HG03066 (cell line): ENCODE measurements at regions not wholly inside any gene's neighbourhood (a gene's known extent, or its start where the extent isn't known, plus 50 kb on each side); places are given as distances from the start of the nearest gene placed in this dataset.
"Not testable (repeated sequence)": the region's sequence is repeated elsewhere in the genome, so short reads cannot be mapped to it uniquely, and the experiment has no call there.

Experiments used
- ATAC-seq: cut with Tn5 transposase; IDR thresholded peaks from one replicate; pipeline ENCODE4 v1.9.1; 2021; ENCODE audit warnings: low read depth; ENCODE audit not compliant: unreplicated experiment

GRCh38 chr6:141521440-141521839 is 611.3 kb upstream of the GJE1 start:
- no peak for ATAC-seq

DNA sequence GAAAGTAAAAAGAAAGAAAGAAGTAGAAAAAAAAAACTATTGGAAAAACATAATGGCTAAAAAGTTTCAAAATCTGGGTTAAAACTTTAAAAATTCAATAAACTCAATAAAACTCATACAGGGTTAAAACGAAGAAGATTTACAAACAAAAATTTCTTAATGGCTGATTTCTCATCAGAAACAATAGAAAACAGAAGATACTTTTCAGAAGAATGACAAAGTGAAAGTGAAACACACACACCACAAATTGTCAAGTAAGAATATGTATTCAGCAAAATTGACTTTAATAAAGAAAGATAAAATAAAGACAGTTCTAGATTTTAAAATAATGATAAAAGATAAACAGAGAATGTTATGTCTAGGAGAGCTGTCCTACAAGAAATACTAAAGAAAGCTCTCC is 618.9 kb upstream of the GJE1 start:
- no peak for ATAC-seq

- ATAC-seq, result no peak
These were observed 621.9 kb upstream of the GJE1 start for GRCh38 chr6:141510803-141511202.

DNA sequence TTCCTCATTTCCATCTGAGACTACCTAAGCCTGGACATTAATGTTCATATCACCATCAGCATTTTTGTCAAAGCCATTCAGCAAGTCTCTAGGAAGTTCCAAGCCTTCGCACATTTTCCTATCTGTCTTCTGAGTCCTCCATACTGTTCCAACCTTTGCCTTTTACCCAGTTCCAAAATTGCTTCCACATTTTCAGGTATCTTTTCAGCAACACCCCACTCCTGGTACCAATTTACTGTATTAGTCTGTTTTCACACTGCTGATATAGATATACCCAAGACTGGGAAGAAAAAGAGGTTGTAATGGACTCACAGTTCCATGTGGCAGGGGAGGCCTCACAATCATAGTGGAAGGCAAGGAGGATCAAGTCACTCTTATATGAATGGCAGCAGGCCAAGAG is 626.7 kb upstream of the GJE1 start:
- not testable (repeated sequence) for ATAC-seq

- not testable (repeated sequence) for ATAC-seq
These were observed 628.4 kb upstream of the GJE1 start for GRCh38 chr6:141504318-141504717.

- no peak for ATAC-seq
These were observed 631.1 kb upstream of the GJE1 start for GRCh38 chr6:141501616-141502015.

- no peak for ATAC-seq
These were observed 633.7 kb upstream of the GJE1 start for GRCh38 chr6:141498977-141499376.

- ATAC-seq, result no peak
These were observed 640.0 kb upstream of the GJE1 start for GRCh38 chr6:141492521-141493284.

GRCh38 chr6:141491684-141492083 is 641.0 kb upstream of the GJE1 start:
- ATAC-seq, result no peak

GRCh38 chr6:141490982-141491381 is 641.7 kb upstream of the GJE1 start:
- ATAC-seq, result no peak

- ATAC-seq, result peak; percentile 43
These were observed 644.2 kb upstream of the GJE1 start for GRCh38 chr6:141488488-141488887.

DNA sequence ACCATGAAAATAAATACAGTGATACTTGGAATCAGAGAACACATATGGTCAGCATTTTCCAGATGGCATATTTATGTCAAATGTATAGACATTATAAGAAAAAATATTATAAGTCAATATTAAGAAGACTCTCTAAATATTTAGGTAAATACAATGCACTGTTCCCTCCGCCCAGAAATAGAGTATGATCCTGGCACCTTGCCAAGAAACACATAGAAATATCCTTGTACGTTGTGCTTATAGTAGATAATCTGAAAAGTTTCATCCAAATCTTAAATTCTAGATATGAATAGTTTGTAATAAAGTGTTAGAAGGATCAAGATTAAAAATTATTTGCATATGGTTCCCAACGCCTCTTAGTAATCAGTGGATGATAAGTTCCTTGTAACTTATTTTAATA is 645.8 kb upstream of the GJE1 start:
- no peak for ATAC-seq

DNA sequence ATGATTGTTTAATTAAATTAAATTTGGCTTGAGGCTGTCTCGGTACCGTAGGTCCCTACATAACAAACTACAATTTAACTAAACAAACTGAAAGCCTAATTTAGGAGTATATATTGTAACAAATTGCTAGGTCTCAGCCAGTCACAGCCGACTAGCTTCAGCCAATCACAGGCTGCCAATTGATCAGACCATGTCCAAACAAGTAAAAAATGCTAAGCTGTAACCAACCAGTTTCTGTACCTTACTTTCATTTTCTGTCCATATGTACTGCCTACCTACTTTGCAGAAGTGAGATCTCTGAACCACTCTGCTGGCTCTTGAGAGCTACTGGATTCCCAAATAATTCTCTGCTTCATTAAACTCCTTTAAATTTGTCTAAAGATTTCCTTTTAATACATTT is 648.0 kb upstream of the GJE1 start:
- peak; percentile 68 for ATAC-seq

DNA sequence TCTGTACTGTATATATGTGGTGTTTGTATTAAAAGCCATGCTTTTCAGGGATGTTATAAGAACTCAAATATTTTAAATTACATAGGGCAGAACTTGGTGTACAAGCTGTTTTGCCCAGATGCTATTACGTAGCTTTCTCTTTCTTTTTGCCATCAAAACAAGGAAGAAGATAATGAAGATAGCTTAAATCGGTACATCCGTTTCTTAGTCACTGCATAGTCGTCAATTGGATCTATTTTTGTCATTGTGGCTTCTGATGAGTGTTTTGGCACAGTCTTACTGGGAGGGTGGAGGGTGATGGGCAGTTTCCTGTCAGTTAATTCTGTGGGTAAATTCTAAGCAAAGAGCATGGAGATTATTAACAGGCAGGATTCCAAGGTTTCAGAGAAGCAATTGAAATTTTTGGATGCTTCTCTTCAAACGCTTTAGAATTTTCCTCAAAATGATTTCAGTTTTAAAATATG is 649.1 kb upstream of the GJE1 start:
- peak; percentile 88 for ATAC-seq

GRCh38 chr6:141482796-141483597 is 649.7 kb upstream of the GJE1 start:
- peak; percentile 1 for ATAC-seq

DNA sequence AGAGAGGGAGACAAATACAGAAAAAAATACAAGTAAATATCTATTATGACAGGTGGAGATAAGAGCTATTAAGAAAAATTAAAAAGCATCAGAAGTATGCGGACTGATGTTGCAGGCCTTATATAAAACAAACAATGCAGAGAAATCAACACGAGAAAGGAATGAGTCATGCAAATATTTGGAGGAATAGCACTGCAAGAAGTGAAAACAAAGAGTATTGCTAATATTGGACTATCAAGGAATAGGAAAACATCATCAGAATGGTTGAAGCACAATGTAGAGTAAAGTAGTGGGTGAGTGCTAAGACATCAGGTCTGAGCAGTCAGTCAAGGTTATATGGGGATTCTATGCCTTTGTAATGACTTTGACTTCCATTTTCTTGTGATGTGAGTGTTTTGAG is 657.5 kb upstream of the GJE1 start:
- no peak for ATAC-seq

GRCh38 chr6:141472162-141472928 is 660.4 kb upstream of the GJE1 start:
- ATAC-seq, result no peak

DNA sequence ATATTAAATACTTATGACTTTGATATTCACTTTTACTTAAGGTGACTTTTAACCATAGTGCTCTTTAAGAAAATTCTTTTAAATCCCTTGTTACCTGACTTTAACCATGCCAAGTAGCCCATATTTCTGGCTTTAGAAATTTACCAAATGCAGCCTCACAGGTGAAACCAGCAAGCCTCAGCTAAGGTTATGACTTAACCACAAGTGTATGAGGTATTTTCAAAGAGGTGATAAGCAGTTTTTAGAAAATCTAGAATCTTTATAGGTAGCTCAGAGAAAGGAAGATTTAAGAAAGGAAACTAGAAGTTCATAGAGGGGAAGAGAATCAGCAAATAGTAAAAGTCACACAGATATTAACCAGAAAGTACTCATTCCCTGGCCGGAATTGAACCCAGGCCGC is 661.9 kb upstream of the GJE1 start:
- ATAC-seq, result no peak

- no peak for ATAC-seq
These were observed 664.8 kb upstream of the GJE1 start for GRCh38 chr6:141467881-141468280.

- no peak for ATAC-seq
These were observed 665.7 kb upstream of the GJE1 start for GRCh38 chr6:141467041-141467440.

- no peak for ATAC-seq
These were observed 667.8 kb upstream of the GJE1 start for GRCh38 chr6:141464896-141465295.
